GOT3 (cell line): ENCODE measurements at regions not wholly inside any gene's neighbourhood (a gene's known extent, or its start where the extent isn't known, plus 50 kb on each side); places are given as distances from the start of the nearest gene placed in this dataset.
"Not testable (repeated sequence)": the region's sequence is repeated elsewhere in the genome, so short reads cannot be mapped to it uniquely, and the experiment has no call there.

Experiments
- DNase-seq: peaks from one replicate; lab custom pipeline; 2025; ENCODE audit warnings: mixed read lengths; lab: John Stamatoyannopoulos, UW

GRCh38 chr2:195304310-195304709 is 352.7 kb upstream of the SLC39A10 start:
- no peak for DNase-seq

DNA sequence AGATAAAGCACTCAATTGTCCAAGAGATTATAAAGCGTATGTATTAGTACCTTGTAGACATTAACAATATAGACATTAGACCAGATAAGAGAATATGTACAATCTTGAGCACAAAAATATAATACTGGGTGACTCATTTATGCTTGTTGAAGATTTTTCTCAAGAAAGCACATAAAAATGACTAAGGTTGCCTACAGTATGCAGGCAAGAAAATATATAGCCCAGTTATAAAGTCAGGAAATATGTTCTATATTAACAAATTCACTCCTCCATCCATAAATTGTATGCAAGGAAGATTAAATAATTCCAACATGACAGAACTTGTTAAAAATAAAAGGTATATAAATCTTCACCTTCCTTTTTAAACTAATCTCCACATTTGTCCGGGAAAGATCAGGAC is 356.4 kb upstream of the SLC39A10 start:
- no peak for DNase-seq

GRCh38 chr2:195299600-195299999 is 357.4 kb upstream of the SLC39A10 start:
- DNase-seq = no peak

- no peak for DNase-seq
These were observed 360.5 kb upstream of the SLC39A10 start for GRCh38 chr2:195296490-195296889.

DNA sequence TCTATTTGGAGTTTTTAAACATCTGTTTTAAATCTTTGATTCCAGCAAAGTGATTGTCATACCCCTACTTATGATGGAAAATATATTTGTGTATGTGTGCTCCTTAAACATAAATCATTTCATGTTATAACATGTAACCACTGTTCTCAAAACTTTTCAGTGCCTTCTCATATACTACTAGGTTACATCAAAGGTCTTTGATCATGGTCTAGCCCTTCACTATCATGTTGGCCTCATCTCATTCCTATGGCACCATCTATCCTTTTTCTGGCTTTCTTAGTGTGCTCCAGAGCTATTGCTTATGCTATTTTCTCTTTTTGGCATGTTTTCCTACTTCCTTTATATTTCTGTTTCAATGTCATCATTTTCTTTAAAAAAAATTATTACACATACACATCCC is 367.9 kb upstream of the SLC39A10 start:
- no peak for DNase-seq

GRCh38 chr2:195279840-195280427 is 377.1 kb upstream of the SLC39A10 start:
- DNase-seq = no peak

DNA sequence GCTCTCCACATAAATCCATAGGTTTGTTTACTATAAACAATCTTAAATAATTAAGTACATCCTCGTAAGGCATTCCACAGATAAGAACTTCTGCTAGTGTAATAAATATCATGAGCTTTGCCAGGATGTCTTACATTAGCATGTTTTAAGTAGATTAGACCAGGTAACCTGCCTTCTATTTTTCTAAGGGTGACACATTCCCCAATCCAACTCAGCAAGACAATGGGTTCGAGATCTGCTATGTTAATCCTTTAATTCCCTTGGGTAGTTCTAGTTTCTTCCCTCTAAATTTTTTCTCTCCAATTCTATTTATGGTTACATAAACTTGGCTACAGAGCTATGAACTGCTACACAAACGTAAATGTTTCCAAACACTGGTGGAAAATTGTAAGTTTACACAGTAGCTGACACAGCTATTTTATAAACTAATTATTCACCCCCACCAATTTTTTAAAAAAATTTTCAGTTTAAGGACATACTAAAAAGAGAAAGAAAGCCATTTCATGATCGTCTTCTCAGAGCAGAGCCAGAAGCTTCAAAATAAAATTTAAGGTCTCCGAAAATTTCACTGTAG is 386.5 kb upstream of the SLC39A10 start:
- no peak for DNase-seq

DNA sequence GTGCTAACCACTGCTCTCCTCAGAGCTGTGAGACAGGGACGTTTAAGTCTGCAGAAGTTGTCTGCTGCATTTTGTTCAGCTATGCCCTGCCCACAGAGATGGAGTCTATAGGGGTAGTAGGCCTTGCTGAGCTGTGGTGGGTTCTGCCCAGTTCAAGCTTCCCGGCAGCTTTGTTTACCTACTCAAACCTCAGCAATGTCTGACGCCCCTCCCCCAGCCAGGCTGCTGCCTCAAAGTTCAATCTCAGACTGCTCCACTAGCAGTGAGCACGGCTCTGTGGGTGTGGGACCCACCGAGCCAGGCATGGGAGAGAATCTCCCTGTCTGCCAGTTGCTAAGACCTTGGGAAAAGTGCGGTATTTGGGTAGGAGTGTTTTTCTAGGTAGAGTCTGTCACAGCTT is 387.8 kb upstream of the SLC39A10 start:
- no peak for DNase-seq

- DNase-seq = no peak
These were observed 399.0 kb upstream of the SLC39A10 start for GRCh38 chr2:195257979-195258378.

- DNase-seq = no peak
These were observed 405.0 kb upstream of the SLC39A10 start for GRCh38 chr2:195252018-195252417.

GRCh38 chr2:195251214-195251613 is 405.8 kb upstream of the SLC39A10 start:
- DNase-seq = no peak

GRCh38 chr2:195238826-195239225 is 418.2 kb upstream of the SLC39A10 start:
- no peak for DNase-seq

GRCh38 chr2:195238379-195238778 is 418.6 kb upstream of the SLC39A10 start:
- no peak for DNase-seq

GRCh38 chr2:195228547-195228946 is 428.5 kb upstream of the SLC39A10 start:
- not testable (repeated sequence) for DNase-seq

GRCh38 chr2:195214072-195214471 is 443.0 kb upstream of the SLC39A10 start:
- DNase-seq = no peak

DNA sequence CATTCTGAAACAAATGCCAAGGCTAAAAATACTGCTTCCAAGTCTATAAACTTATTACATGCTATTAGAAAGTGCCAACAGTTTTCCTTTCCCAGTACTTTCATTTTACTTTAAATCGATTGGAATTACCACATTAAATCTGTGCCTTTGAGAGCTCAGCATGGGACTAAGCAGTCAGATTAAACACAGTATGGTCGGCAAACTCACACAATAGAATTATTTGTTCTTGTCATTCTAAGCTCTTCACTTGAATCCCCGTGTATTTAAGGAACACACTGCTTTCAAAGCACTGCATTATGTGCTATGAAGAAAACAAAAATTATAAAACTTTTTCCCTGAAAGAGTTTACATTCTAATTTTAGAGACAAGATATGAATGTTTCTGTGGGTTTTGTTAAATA is 444.4 kb upstream of the SLC39A10 start:
- no peak for DNase-seq

- DNase-seq = no peak
These were observed 454.7 kb upstream of the SLC39A10 start for GRCh38 chr2:195202163-195202845.

DNA sequence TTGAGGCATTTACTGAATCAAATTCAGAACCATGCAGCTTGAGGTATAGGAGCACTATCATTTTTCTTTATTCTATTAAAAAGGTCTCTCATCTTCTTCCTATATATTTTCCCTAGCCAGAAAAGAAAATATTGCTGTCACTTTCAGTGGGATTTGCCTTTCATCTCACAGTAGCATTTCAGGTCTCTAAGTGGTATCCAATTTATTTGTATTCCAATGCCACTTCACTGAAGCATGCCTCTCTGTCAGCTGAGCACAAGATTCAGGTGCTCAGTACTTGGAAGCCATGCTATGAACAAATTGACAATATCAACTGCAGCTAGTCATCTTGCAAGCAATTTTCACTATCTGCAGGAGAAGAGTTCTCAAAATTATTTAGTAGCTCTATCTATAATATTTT is 457.2 kb upstream of the SLC39A10 start:
- DNase-seq = no peak

- DNase-seq = no peak
These were observed 475.8 kb upstream of the SLC39A10 start for GRCh38 chr2:195181059-195181705.

DNA sequence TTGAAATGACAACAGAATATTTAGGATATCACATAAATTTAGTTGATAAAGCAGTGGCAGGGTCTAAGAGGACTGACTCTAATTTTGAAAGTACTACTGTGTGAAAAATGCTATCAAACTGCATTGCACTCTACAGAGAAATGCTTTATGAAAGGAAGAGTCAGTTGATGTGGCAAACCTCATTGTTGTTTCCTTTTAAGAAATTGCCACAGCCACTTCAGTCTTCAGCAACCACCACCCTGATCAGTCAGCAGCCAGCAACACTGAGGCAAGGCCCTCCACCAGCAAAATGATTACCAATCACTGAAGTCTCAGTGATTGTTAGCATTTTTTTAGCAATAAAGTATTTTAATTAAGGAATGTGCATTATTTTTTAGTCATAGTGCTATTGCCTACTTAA is 488.7 kb upstream of the SLC39A10 start:
- DNase-seq = no peak

DNA sequence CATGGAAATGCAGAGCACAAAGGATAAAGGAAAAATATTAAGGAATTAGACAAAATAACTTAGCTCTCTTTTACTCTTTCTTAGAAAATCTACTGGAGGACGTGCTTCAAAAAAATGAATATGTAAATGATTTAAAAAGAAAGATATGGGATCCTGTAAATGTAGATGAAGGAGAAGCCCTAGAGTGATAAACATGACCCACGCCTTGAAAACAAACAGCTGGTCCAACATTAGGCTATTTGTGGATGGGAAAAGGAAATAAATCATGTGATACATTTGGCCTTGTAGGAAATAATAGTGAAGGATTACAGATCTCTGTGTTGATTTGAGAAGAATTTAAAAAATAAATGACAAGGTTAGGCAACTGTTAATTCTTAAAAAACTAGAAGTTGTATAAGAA is 492.1 kb upstream of the SLC39A10 start:
- DNase-seq = no peak

DNA sequence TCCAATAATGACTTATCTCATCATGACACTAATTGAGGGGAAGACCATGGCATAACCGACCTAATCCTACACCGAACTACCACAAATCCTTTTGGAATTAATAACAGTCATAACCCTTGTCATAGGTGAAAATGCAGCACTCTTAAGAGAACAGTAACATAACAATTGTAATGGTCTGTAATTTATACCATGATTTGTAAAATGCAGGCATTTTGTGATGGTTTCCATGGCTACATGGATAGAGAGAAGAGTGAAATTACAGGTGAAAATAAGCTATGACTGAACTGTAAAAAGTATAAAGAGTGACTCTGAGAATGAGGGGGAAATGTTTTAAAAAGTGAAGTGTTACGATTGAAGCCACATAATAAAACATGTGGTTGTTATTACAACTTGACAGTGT is 494.1 kb upstream of the SLC39A10 start:
- DNase-seq = no peak

- no peak for DNase-seq
These were observed 494.8 kb upstream of the SLC39A10 start for GRCh38 chr2:195162194-195162593.
